NCI-H226 (cell line): ENCODE measurements at regions not wholly inside any gene's neighbourhood (a gene's known extent, or its start where the extent isn't known, plus 50 kb on each side); places are given as distances from the start of the nearest gene placed in this dataset.

ENCODE experiments used
- DNase-seq: peaks from one replicate; pipeline ENCODE4 v3.0.0-alpha.2; 2015

GRCh38 chr3:159631226-159631625 lies 357.4 kb upstream of the IL12A start:
- no peak for DNase-seq

GRCh38 chr3:159632128-159632527 lies 356.5 kb upstream of the IL12A start:
- DNase-seq = no peak

- DNase-seq = peak; percentile 55
Measured at GRCh38 chr3:159632851-159633250, 355.8 kb upstream of the IL12A start.

- peak; percentile 48 for DNase-seq
Measured at GRCh38 chr3:159634483-159634882, 354.2 kb upstream of the IL12A start.

- peak; percentile 82 for DNase-seq
Measured at GRCh38 chr3:159635047-159635641, 353.5 kb upstream of the IL12A start.

- peak; percentile 74 for DNase-seq
Measured at GRCh38 chr3:159637883-159638542, 350.6 kb upstream of the IL12A start.

GRCh38 chr3:159640225-159640624 lies 348.4 kb upstream of the IL12A start:
- DNase-seq = no peak

- no peak for DNase-seq
Measured at GRCh38 chr3:159643406-159643805, 345.2 kb upstream of the IL12A start.

- DNase-seq = no peak
Measured at GRCh38 chr3:159645874-159646273, 342.8 kb upstream of the IL12A start.

- no peak for DNase-seq
Measured at GRCh38 chr3:159649951-159650350, 338.7 kb upstream of the IL12A start.

GRCh38 chr3:159650726-159651125 lies 337.9 kb upstream of the IL12A start:
- DNase-seq = no peak

GRCh38 chr3:159652452-159652851 lies 336.2 kb upstream of the IL12A start:
- no peak for DNase-seq

- DNase-seq = no peak
Measured at GRCh38 chr3:159654183-159655134, 334.2 kb upstream of the IL12A start.

- DNase-seq = no peak
Measured at GRCh38 chr3:159655202-159655601, 333.4 kb upstream of the IL12A start.

GRCh38 chr3:159657176-159657575 lies 331.5 kb upstream of the IL12A start:
- DNase-seq = no peak

- DNase-seq = no peak
Measured at GRCh38 chr3:159657629-159658028, 331.0 kb upstream of the IL12A start.

- no peak for DNase-seq
Measured at GRCh38 chr3:159660326-159660725, 328.3 kb upstream of the IL12A start.

- DNase-seq = no peak
Measured at GRCh38 chr3:159660901-159661300, 327.7 kb upstream of the IL12A start.

- no peak for DNase-seq
Measured at GRCh38 chr3:159662549-159662948, 326.1 kb upstream of the IL12A start.

- DNase-seq = peak; percentile 46
Measured at GRCh38 chr3:159664006-159664405, 324.6 kb upstream of the IL12A start.

- no peak for DNase-seq
Measured at GRCh38 chr3:159664653-159665052, 324.0 kb upstream of the IL12A start.

- DNase-seq = no peak
Measured at GRCh38 chr3:159667261-159667660, 321.4 kb upstream of the IL12A start.

- DNase-seq = no peak
Measured at GRCh38 chr3:159668461-159668860, 320.2 kb upstream of the IL12A start.

GRCh38 chr3:159668990-159669476 lies 319.6 kb upstream of the IL12A start:
- peak; percentile 27 for DNase-seq
